HepG2 (cell line): ENCODE measurements at regions not wholly inside any gene's neighbourhood (a gene's known extent, or its start where the extent isn't known, plus 50 kb on each side); places are given as distances from the start of the nearest gene placed in this dataset.

Experiments used
- ATAC-seq: fragments of 200-7000 bp; cut with Tn5 transposase; 3 replicates; pipeline ENCODE4 v1.9.1; 2020; ENCODE audit warnings: mild to moderate bottlenecking, moderate library complexity
- BruUV-seq: library from RNA; stranded (reverse); fragments of 400-500 nt; replicated peaks from 2 replicates; lab custom pipeline; 2021; lab: Mats Ljungman, UMichigan
- CTCF ChIA-PET: fragments of 300-600 bp; formaldehyde crosslinking; extraction: SDS; loops from one replicate; lab custom pipeline; 2021; ENCODE audit warnings: low total read pairs, inconsistent platforms, low intra/inter-chr PET ratio; lab: Yijun Ruan, JAX
- POLR2A ChIA-PET: fragments of 350-600 bp; sonication (Branson Sonifier 250); formaldehyde crosslinking; loops from one replicate; lab custom pipeline; 2020; ENCODE audit warnings: antibody characterized with exemption, inconsistent platforms; lab: Yijun Ruan, JAX
- DNase-seq: peaks from one replicate; pipeline ENCODE4 v3.0.0-alpha.2; 2015; ENCODE audit warnings: low spot score
- FAIRE-seq: peaks from 3 replicates; lab custom pipeline; 2011; peaks lifted over from hg19 to GRCh38; lab: Jason Lieb, UNC
- H2AFZ ChIP-seq: one replicate; pipeline ENCODE4 v1.6.1; 2011; ENCODE audit warnings: low read length, inconsistent platforms
- H3K27ac ChIP-seq: fragments of 300-600 bp; 3 replicates; pipeline ENCODE4 v1.8.0; 2011; ENCODE audit warnings: mixed run types, mild to moderate bottlenecking, mixed read lengths, low read length, inconsistent platforms; ENCODE audit not compliant: insufficient read depth; ENCODE audit errors: extremely low read length
- H3K27me3 ChIP-seq, 2 experiments: fragments of 200-600 bp in 1 of 2; 2 replicates in 1 of 2; 3 replicates in 1 of 2; pipeline versions ENCODE4 v1.6.0 to v1.8.0; 2011; ENCODE audit warnings: low read length in 2 of 2, mild to moderate bottlenecking in 2 of 2, moderate library complexity in 2 of 2, inconsistent platforms in 1 of 2; ENCODE audit not compliant: insufficient read depth in 2 of 2, control insufficient read depth in 1 of 2
- H3K36me3 ChIP-seq, 2 experiments: fragments of 200-600 bp in 1 of 2; replicated peaks in 1 of 2; 2 replicates in 1 of 2; 3 replicates in 1 of 2; pipeline versions ENCODE4 v1.5.1 to v1.8.0; 2011; ENCODE audit warnings: low read length in 2 of 2, inconsistent platforms in 1 of 2; ENCODE audit not compliant: insufficient read depth in 2 of 2, control insufficient read depth in 1 of 2
- H3K4me1 ChIP-seq: 2 replicates; pipeline ENCODE4 v1.5.1; 2012; ENCODE audit warnings: low read length, inconsistent platforms; ENCODE audit not compliant: insufficient read depth
- H3K4me2 ChIP-seq: 2 replicates; pipeline ENCODE4 v1.6.0; 2011; ENCODE audit warnings: low read depth, low read length, inconsistent platforms
- H3K4me3 ChIP-seq, 3 experiments: fragments of 200-600 bp in 1 of 3; sonication (generic), shearing (Covaris generic) in 1 of 3; replicated peaks in 1 of 3; 2 replicates each; pipeline ENCODE4 v1.5.1; 2011 to 2016; ENCODE audit warnings: low read length in 3 of 3, inconsistent platforms in 2 of 3, low read depth in 2 of 3, mild to moderate bottlenecking in 2 of 3, control low read depth in 1 of 3, mixed read lengths in 1 of 3; ENCODE audit not compliant: insufficient read depth in 1 of 3
- H3K79me2 ChIP-seq: one replicate; pipeline ENCODE4 v1.6.1; 2011; ENCODE audit warnings: low read length, inconsistent platforms; ENCODE audit not compliant: insufficient read depth
- H3K9ac ChIP-seq: 2 replicates; pipeline ENCODE4 v1.6.0; 2011; ENCODE audit warnings: mild to moderate bottlenecking, low read depth, low read length, inconsistent platforms; ENCODE audit not compliant: insufficient read depth
- H3K9me3 ChIP-seq: 2 replicates; pipeline ENCODE4 v1.5.1; 2012; ENCODE audit warnings: mild to moderate bottlenecking, low read length
- H4K20me1 ChIP-seq: 2 replicates; pipeline ENCODE4 v1.6.0; 2011; ENCODE audit warnings: inconsistent platforms, mild to moderate bottlenecking, low read length, moderate library complexity; ENCODE audit not compliant: insufficient read depth
- ARNT2 ChIP-seq: sonication (generic); formaldehyde crosslinking; IDR thresholded peaks from 2 replicates; pipeline ENCODE4 v1.8.0; 2022; ENCODE audit warnings: mild to moderate bottlenecking, low read depth, missing genetic modification reagents, moderate library complexity
- FOXM1 ChIP-seq: sonication (generic); formaldehyde crosslinking; IDR thresholded peaks from 2 replicates; pipeline ENCODE4 v1.5.0; 2020; ENCODE audit warnings: missing genetic modification reagents
- NFAT5 ChIP-seq: sonication (generic); formaldehyde crosslinking; IDR thresholded peaks from 2 replicates; pipeline ENCODE4 v1.4.0; 2020; ENCODE audit warnings: missing genetic modification reagents
- ZBTB34 ChIP-seq: sonication (generic); formaldehyde crosslinking; IDR thresholded peaks from 2 replicates; pipeline ENCODE4 v1.8.0; 2022; ENCODE audit warnings: mild to moderate bottlenecking, missing genetic modification reagents
- ZNF530 ChIP-seq: sonication (generic); formaldehyde crosslinking; IDR thresholded peaks from 2 replicates; pipeline ENCODE4 v1.5.0; 2020; ENCODE audit warnings: low read depth, mild to moderate bottlenecking, missing genetic modification reagents
- ZNF839 ChIP-seq: sonication (generic); formaldehyde crosslinking; IDR thresholded peaks from 2 replicates; pipeline ENCODE4 v1.4.0; 2020; ENCODE audit warnings: missing genetic modification reagents, mild to moderate bottlenecking, borderline replicate concordance
- ZNF883 ChIP-seq: sonication (generic); formaldehyde crosslinking; IDR thresholded peaks from 2 replicates; pipeline ENCODE4 v1.5.1; 2020; ENCODE audit warnings: mild to moderate bottlenecking, missing genetic modification reagents; ENCODE audit errors: not compliant biosample characterization
- WGBS: methylation state at CpG from one replicate; pipeline ENCODE4 v1.1.6; 2017; ENCODE audit warnings: low lambda C conversion rate; 5-methylcytosine and 5-hydroxymethylcytosine counted together
- in situ Hi-C: cut with HindIII; loops from 2 replicates; pipeline ENCODE4 v1.10.0; 2017; ENCODE audit warnings: low pct_unique_long_range_greater_than_20kb; ENCODE audit not compliant: extremely low pct_ligation_motif_present
- intact Hi-C: fragments of 100-400 bp; cut with micrococcal nuclease; formaldehyde crosslinking; loops from one replicate; pipeline ENCODE4 v1.10.0; 2022; ENCODE audit not compliant: unreplicated experiment

- TF ChIP-seq ARNT2 (CRISPR knock-in tag) (no peak), FOXM1 (CRISPR knock-in tag) (no peak), ZNF883 (CRISPR knock-in tag) (no peak)
These were observed 267.8 kb downstream of the TSN start (continued) for GRCh38 chr2:122023059-122023864.

GRCh38 chr2:122027510-122028217 lies 272.2 kb downstream of the TSN start:
- H3K4me3 ChIP-seq = no peak overlapping the region
- H3K9me3 ChIP-seq = no peaks in the 10 kb centered on the region
- H3K27me3 ChIP-seq = peaks cover 0 to 35% of the 10 kb centered on the region in 2 experiments; a peak in 2 of 5 replicates
- FAIRE-seq = no peak
- in situ Hi-C loops = no loop called here
- DNase-seq = no peak
- intact Hi-C loops = no loop called here
- no TSS peak for BruUV-seq
- H2AFZ ChIP-seq = no peak overlapping the region
- H4K20me1 ChIP-seq = no peaks in the 10 kb centered on the region
- 9% methylated on average over 8 of the region's 9 CpGs for WGBS
- no peak for ATAC-seq
- H3K4me2 ChIP-seq = no peak overlapping the region
- no peak overlapping the region for H3K27ac ChIP-seq
- ChIA-PET CTCF (no interaction called here), POLR2A (no interaction called here)
- no peaks in the 10 kb centered on the region for H3K36me3 ChIP-seq
- TF ChIP-seq ZNF530 (CRISPR knock-in tag) (no peak), ZBTB34 (CRISPR knock-in tag) (no peak), ZNF839 (no peak), NFAT5 (CRISPR knock-in tag) (no peak)
- no peak overlapping the region for H3K9ac ChIP-seq
- no peaks in the 10 kb centered on the region for H3K4me1 ChIP-seq
- no peaks in the 10 kb centered on the region for H3K79me2 ChIP-seq
